ENCODE measurements at regions not wholly inside any gene's neighbourhood (a gene's known extent, or its start where the extent isn't known, plus 50 kb on each side); places are given as distances from the start of the nearest gene placed in this dataset.

DNA sequence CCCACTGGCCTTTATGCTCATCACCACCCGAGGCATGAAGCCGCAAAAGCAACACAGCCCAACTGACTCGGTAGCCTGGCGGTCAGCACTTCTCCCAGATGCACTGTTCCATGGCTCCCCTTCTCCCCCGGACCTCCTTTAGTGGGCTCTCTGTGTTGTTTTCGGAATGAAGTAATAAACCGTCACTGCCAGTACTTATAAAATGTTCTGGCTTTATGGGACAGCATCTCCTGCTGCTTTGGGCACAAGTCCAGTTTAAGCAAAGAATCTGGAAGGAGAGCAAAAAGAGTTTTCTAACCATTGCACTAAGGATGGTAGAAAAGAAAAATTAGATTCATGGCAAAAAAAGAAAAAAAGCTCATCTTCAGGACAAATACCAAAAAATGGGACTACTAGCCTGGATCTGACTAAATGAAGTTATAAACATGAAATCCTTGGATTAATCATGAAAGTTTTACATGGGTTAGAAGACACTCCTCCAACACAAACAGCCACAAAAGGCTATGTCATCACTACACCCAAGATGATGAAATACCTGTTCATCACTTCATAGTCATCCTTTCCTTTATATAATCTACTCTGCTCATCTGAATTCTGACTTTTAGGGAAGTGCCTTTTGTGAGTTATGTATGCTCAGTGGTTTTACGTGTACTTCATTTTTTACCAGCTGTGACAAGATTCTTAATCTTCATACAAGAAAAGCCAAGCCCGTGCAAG is 89.5 kb upstream of the UBE2E2 start:
- H3K27me3 ChIP-seq (ENCODE audit: control insufficient read depth in 1 of 2, insufficient read depth in 2 of 2, low read length in 2 of 2): no peaks in the 10 kb centered on the region
- no peaks in the 10 kb centered on the region for H3K36me3 ChIP-seq (replicated peaks in 1 of 2; ENCODE audit: control insufficient read depth in 1 of 2, insufficient read depth in 2 of 2, low read length in 2 of 2)
- intact Hi-C loops (cut with micrococcal nuclease; ENCODE audit: unreplicated experiment): no loop called here
- FAIRE-seq (no peak), ATAC-seq (no peak), DNase-seq (ENCODE audit: low spot score) (no peak)
- H3K9me3 ChIP-seq (ENCODE audit: low read length): no peaks in the 10 kb centered on the region
- 13% methylated on average over 9 of the region's 9 CpGs for WGBS (ENCODE audit: low lambda C conversion rate)
- CTCF ChIA-PET (ENCODE audit: low intra/inter-chr PET ratio, low total read pairs): no interaction called here
- H4K20me1 ChIP-seq (ENCODE audit: insufficient read depth, low read length): no peaks in the 10 kb centered on the region
- H3K27ac ChIP-seq (ENCODE audit: extremely low read length, insufficient read depth, low read length): no peak overlapping the region
- no peak overlapping the region for H3K4me3 ChIP-seq (replicated peaks in 1 of 3; ENCODE audit: insufficient read depth in 1 of 3, low read depth in 2 of 3, low read length in 3 of 3)
- no peak overlapping the region for H3K9ac ChIP-seq (ENCODE audit: insufficient read depth, low read depth, low read length)
- no peak overlapping the region for H3K4me2 ChIP-seq (ENCODE audit: low read depth, low read length)
- no peaks in the 10 kb centered on the region for H3K4me1 ChIP-seq (ENCODE audit: insufficient read depth, low read length)
- TF ChIP-seq SIX4 (CRISPR knock-in tag; IDR thresholded peaks at IDR 0.05) (no peak), CEBPB (IDR thresholded peaks at IDR 0.05; ENCODE audit: borderline replicate concordance, low read depth, low read length) (peak; percentile 36; the same call in 1 of the 2 replicates)
- POLR2A ChIA-PET: no interaction called here
- in situ Hi-C loops (cut with HindIII; ENCODE audit: extremely low pct_ligation_motif_present, low pct_unique_long_range_greater_than_20kb): no loop called here
- H3K79me2 ChIP-seq (ENCODE audit: insufficient read depth, low read length): no peaks in the 10 kb centered on the region
- no TSS peak for BruUV-seq (replicated peaks)
- H2AFZ ChIP-seq (ENCODE audit: low read length): no peak overlapping the region

DNA sequence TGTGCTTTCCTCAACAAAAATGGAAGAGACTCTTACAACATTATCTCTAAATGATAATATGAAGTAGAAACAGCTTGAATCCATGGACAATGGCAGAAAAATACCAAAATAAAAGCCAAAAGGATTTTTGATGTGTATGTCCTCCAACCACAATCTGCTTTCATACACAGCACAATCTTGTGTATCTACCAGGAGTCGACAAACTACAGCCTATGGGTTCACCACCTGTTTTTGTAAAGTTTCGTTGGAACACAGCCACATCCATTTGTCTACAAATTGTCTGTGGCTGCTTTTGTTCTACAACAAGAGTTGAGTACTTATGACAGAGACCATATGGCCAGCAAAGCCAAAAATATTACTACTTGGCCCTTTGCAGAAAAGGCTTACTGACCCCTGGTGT is 88.7 kb upstream of the UBE2E2 start:
- ChIA-PET CTCF (ENCODE audit: low intra/inter-chr PET ratio, low total read pairs) (no interaction called here), POLR2A (no interaction called here)
- Histone ChIP-seq H3K27me3 (ENCODE audit: control insufficient read depth in 1 of 2, insufficient read depth in 2 of 2, low read length in 2 of 2) (no peaks in the 10 kb centered on the region), H2AFZ (ENCODE audit: low read length) (no peak overlapping the region), H3K9me3 (ENCODE audit: low read length) (no peaks in the 10 kb centered on the region), H3K36me3 (replicated peaks in 1 of 2; ENCODE audit: control insufficient read depth in 1 of 2, insufficient read depth in 2 of 2, low read length in 2 of 2) (no peaks in the 10 kb centered on the region), H3K4me1 (ENCODE audit: insufficient read depth, low read length) (no peaks in the 10 kb centered on the region), H4K20me1 (ENCODE audit: insufficient read depth, low read length) (no peaks in the 10 kb centered on the region), H3K79me2 (ENCODE audit: insufficient read depth, low read length) (no peaks in the 10 kb centered on the region), H3K9ac (ENCODE audit: insufficient read depth, low read depth, low read length) (no peak overlapping the region), H3K4me2 (ENCODE audit: low read depth, low read length) (no peak overlapping the region), H3K27ac (ENCODE audit: extremely low read length, insufficient read depth, low read length) (no peak overlapping the region), H3K4me3 (replicated peaks in 1 of 3; ENCODE audit: insufficient read depth in 1 of 3, low read depth in 2 of 3, low read length in 3 of 3) (no peak overlapping the region)
- intact Hi-C loops (cut with micrococcal nuclease; ENCODE audit: unreplicated experiment) (no loop called here), in situ Hi-C loops (cut with HindIII; ENCODE audit: extremely low pct_ligation_motif_present, low pct_unique_long_range_greater_than_20kb) (no loop called here)
- BruUV-seq (replicated peaks): no TSS peak
- WGBS (ENCODE audit: low lambda C conversion rate): 0% methylated on average over 2 of the region's 2 CpGs
- FAIRE-seq (no peak), DNase-seq (ENCODE audit: low spot score) (no peak), ATAC-seq (no peak)
- TF ChIP-seq NFKBIZ (CRISPR knock-in tag; IDR thresholded peaks at IDR 0.05) (no peak), ZNF329 (CRISPR knock-in tag; IDR thresholded peaks at IDR 0.05; ENCODE audit: low read depth) (no peak), ZNF30 (CRISPR knock-in tag; IDR thresholded peaks at IDR 0.05) (no peak), ZNF652 (CRISPR knock-in tag; IDR thresholded peaks at IDR 0.05; ENCODE audit: borderline replicate concordance, low read depth) (no peak), MIER3 (CRISPR knock-in tag; IDR thresholded peaks at IDR 0.05; ENCODE audit: borderline replicate concordance) (no peak), KAT8 (CRISPR knock-in tag; IDR thresholded peaks at IDR 0.05) (no peak), ZNF850 (CRISPR knock-in tag; conservative IDR thresholded peaks at IDR 0.05) (no peak), ZNF567 (CRISPR knock-in tag; IDR thresholded peaks at IDR 0.05; ENCODE audit: borderline replicate concordance) (no peak), CEBPG (CRISPR knock-in tag; IDR thresholded peaks at IDR 0.05) (no peak)
- TF ChIP-seq, protein P1, sequence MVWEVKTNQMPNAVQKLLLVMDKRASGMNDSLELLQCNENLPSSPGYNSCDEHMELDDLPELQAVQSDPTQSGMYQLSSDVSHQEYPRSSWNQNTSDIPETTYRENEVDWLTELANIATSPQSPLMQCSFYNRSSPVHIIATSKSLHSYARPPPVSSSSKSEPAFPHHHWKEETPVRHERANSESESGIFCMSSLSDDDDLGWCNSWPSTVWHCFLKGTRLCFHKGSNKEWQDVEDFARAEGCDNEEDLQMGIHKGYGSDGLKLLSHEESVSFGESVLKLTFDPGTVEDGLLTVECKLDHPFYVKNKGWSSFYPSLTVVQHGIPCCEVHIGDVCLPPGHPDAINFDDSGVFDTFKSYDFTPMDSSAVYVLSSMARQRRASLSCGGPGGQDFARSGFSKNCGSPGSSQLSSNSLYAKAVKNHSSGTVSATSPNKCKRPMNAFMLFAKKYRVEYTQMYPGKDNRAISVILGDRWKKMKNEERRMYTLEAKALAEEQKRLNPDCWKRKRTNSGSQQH (CRISPR knock-in tag; IDR thresholded peaks at IDR 0.05; ENCODE audit: low read depth): no peak
- TF ChIP-seq, protein P2, sequence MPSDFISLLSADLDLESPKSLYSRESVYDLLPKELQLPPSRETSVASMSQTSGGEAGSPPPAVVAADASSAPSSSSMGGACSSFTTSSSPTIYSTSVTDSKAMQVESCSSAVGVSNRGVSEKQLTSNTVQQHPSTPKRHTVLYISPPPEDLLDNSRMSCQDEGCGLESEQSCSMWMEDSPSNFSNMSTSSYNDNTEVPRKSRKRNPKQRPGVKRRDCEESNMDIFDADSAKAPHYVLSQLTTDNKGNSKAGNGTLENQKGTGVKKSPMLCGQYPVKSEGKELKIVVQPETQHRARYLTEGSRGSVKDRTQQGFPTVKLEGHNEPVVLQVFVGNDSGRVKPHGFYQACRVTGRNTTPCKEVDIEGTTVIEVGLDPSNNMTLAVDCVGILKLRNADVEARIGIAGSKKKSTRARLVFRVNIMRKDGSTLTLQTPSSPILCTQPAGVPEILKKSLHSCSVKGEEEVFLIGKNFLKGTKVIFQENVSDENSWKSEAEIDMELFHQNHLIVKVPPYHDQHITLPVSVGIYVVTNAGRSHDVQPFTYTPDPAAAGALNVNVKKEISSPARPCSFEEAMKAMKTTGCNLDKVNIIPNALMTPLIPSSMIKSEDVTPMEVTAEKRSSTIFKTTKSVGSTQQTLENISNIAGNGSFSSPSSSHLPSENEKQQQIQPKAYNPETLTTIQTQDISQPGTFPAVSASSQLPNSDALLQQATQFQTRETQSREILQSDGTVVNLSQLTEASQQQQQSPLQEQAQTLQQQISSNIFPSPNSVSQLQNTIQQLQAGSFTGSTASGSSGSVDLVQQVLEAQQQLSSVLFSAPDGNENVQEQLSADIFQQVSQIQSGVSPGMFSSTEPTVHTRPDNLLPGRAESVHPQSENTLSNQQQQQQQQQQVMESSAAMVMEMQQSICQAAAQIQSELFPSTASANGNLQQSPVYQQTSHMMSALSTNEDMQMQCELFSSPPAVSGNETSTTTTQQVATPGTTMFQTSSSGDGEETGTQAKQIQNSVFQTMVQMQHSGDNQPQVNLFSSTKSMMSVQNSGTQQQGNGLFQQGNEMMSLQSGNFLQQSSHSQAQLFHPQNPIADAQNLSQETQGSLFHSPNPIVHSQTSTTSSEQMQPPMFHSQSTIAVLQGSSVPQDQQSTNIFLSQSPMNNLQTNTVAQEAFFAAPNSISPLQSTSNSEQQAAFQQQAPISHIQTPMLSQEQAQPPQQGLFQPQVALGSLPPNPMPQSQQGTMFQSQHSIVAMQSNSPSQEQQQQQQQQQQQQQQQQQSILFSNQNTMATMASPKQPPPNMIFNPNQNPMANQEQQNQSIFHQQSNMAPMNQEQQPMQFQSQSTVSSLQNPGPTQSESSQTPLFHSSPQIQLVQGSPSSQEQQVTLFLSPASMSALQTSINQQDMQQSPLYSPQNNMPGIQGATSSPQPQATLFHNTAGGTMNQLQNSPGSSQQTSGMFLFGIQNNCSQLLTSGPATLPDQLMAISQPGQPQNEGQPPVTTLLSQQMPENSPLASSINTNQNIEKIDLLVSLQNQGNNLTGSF (CRISPR knock-in tag; IDR thresholded peaks at IDR 0.05): no peak

Measured in HepG2 (cell line).